H1 (cell line): ENCODE measurements at regions not wholly inside any gene's neighbourhood (a gene's known extent, or its start where the extent isn't known, plus 50 kb on each side); places are given as distances from the start of the nearest gene placed in this dataset.

Experiments used
- CTCF ChIA-PET: fragments of 300-600 bp; sonication (Branson Sonifier 250); formaldehyde crosslinking; loops from one replicate; lab custom pipeline; 2021; ENCODE audit not compliant: partially characterized antibody; lab: Charles Lee
- POLR2A ChIA-PET: fragments of 300-600 bp; sonication (Branson Sonifier 250); formaldehyde crosslinking; loops from one replicate; lab custom pipeline; 2021; ENCODE audit warnings: inconsistent platforms; ENCODE audit not compliant: partially characterized antibody; lab: Charles Lee
- DNase-seq, 2 experiments: peaks; one replicate each; pipeline versions ENCODE4 v3.0.0 to v3.0.0-alpha.2; 2010 to 2022; ENCODE audit warnings: low spot score in 2 of 2, low read depth in 1 of 2, mixed read lengths in 1 of 2
- FAIRE-seq: peaks from 2 replicates; lab custom pipeline; 2011; peaks lifted over from hg19 to GRCh38; lab: Jason Lieb, UNC
- H2AFZ ChIP-seq: 2 replicates; pipeline ENCODE4 v1.8.1; 2012; ENCODE audit warnings: low read length, inconsistent platforms
- H2AK5ac ChIP-seq: 2 replicates; pipeline ENCODE4 v1.6.1; 2013; ENCODE audit warnings: low read depth, low read length
- H2BK120ac ChIP-seq: replicated peaks from 2 replicates; pipeline ENCODE3; 2013; ENCODE audit warnings: low read depth, low read length, inconsistent platforms
- H2BK12ac ChIP-seq: 2 replicates; pipeline ENCODE4 v1.6.1; 2013; ENCODE audit warnings: low read depth, low read length
- H2BK15ac ChIP-seq: 2 replicates; pipeline ENCODE4 v1.6.1; 2013; ENCODE audit warnings: low read length
- H2BK20ac ChIP-seq: 2 replicates; pipeline ENCODE4 v1.6.1; 2013; ENCODE audit warnings: low read length
- H2BK5ac ChIP-seq: 2 replicates; pipeline ENCODE4 v1.6.1; 2013; ENCODE audit warnings: low read depth, low read length
- H3K14ac ChIP-seq: 2 replicates; pipeline ENCODE4 v1.6.1; 2013; ENCODE audit warnings: inconsistent platforms; ENCODE audit not compliant: insufficient read length
- H3K18ac ChIP-seq: 2 replicates; pipeline ENCODE4 v1.6.1; 2013; ENCODE audit warnings: low read length; ENCODE audit errors: extremely low read depth
- H3K23ac ChIP-seq: 2 replicates; pipeline ENCODE4 v1.6.1; 2013; ENCODE audit warnings: inconsistent platforms; ENCODE audit not compliant: insufficient read length
- H3K23me2 ChIP-seq: 2 replicates; pipeline ENCODE4 v1.6.1; 2013; ENCODE audit warnings: low read depth, low read length
- H3K27ac ChIP-seq: 2 replicates; pipeline ENCODE4 v1.6.1; 2011; ENCODE audit warnings: low read depth, low read length, inconsistent platforms
- H3K27me3 ChIP-seq, 4 experiments: replicated peaks in 1 of 4; 1 replicate in 1 of 4; 2 replicates in 3 of 4; pipeline versions ENCODE4 v1.6.1 to v1.8.1; 2011 to 2013; ENCODE audit warnings: low read length in 3 of 4, mild to moderate bottlenecking in 3 of 4, inconsistent platforms in 2 of 4, mixed read lengths in 2 of 4, moderate library complexity in 1 of 4; ENCODE audit not compliant: control insufficient read depth in 3 of 4, insufficient read depth in 3 of 4; ENCODE audit errors: extremely low read depth in 1 of 4
- H3K36me3 ChIP-seq, 4 experiments: 2 replicates each; pipeline versions ENCODE4 v1.6.1 to v1.8.1; 2011 to 2013; ENCODE audit warnings: mild to moderate bottlenecking in 4 of 4, low read length in 3 of 4, moderate library complexity in 2 of 4, control low read depth in 1 of 4, inconsistent platforms in 1 of 4; ENCODE audit not compliant: insufficient read depth in 4 of 4, control insufficient read depth in 2 of 4
- H3K4ac ChIP-seq: replicated peaks from 2 replicates; pipeline ENCODE3; 2013; ENCODE audit warnings: low read length, low read depth, mixed read lengths, inconsistent platforms; ENCODE audit not compliant: insufficient read length
- H3K4me1 ChIP-seq, 4 experiments: replicated peaks in 1 of 4; 1 replicate in 1 of 4; 2 replicates in 3 of 4; pipeline versions ENCODE4 v1.6.1 to v1.8.1; 2011 to 2013; ENCODE audit warnings: low read length in 3 of 4, inconsistent platforms in 2 of 4, mixed read lengths in 1 of 4; ENCODE audit not compliant: insufficient read depth in 4 of 4, control insufficient read depth in 3 of 4
- H3K4me2 ChIP-seq, 2 experiments: 2 replicates each; pipeline versions ENCODE4 v1.6.1 to v1.8.1; 2011 to 2013; ENCODE audit warnings: low read depth in 2 of 2, low read length in 2 of 2, control low read depth in 1 of 2, inconsistent platforms in 1 of 2, mild to moderate bottlenecking in 1 of 2; ENCODE audit not compliant: insufficient read depth in 1 of 2
- H3K4me3 ChIP-seq, 4 experiments: fragments of 200-600, 300-600 bp in 1 of 4; sonication (generic), shearing (Covaris generic), sonication (Bioruptor Twin) in 1 of 4; 2 replicates each; pipeline versions ENCODE4 v1.5.1 to v1.8.1; 2011 to 2016; ENCODE audit warnings: low read length in 4 of 4, low read depth in 3 of 4, control low read depth in 2 of 4, inconsistent platforms in 2 of 4, mild to moderate bottlenecking in 2 of 4, mixed read lengths in 1 of 4, moderate library complexity in 1 of 4; ENCODE audit not compliant: insufficient read depth in 2 of 4; ENCODE audit errors: extremely low read depth in 1 of 4
- H3K56ac ChIP-seq: replicated peaks from 2 replicates; pipeline ENCODE3; 2013; ENCODE audit warnings: low read depth, mild to moderate bottlenecking, mixed read lengths, low read length, inconsistent platforms; ENCODE audit not compliant: insufficient read length
- H3K79me1 ChIP-seq: 2 replicates; pipeline ENCODE4 v1.6.1; 2013; ENCODE audit warnings: low read depth, low read length, control low read depth
- H3K79me2 ChIP-seq, 2 experiments: 2 replicates each; pipeline versions ENCODE4 v1.6.1 to v1.8.1; 2012 to 2013; ENCODE audit warnings: low read length in 2 of 2, mild to moderate bottlenecking in 2 of 2, inconsistent platforms in 1 of 2; ENCODE audit not compliant: insufficient read depth in 2 of 2, control insufficient read depth in 1 of 2
- H3K9ac ChIP-seq, 4 experiments: replicated peaks in 1 of 4; 1 replicate in 1 of 4; 2 replicates in 3 of 4; pipeline versions ENCODE4 v1.6.1 to v1.8.1; 2011 to 2013; ENCODE audit warnings: low read depth in 3 of 4, low read length in 3 of 4, control low read depth in 2 of 4, mild to moderate bottlenecking in 2 of 4, moderate library complexity in 2 of 4, inconsistent platforms in 1 of 4; ENCODE audit errors: extremely low read depth in 1 of 4
- H3K9me3 ChIP-seq, 2 experiments: 2 replicates each; pipeline versions ENCODE4 v1.6.1 to v1.8.1; 2012 to 2013; ENCODE audit warnings: mild to moderate bottlenecking in 2 of 2, moderate library complexity in 2 of 2, control low read depth in 1 of 2, inconsistent platforms in 1 of 2, low read depth in 1 of 2, low read length in 1 of 2, mixed read lengths in 1 of 2; ENCODE audit not compliant: insufficient read depth in 2 of 2
- H4K20me1 ChIP-seq, 2 experiments: replicated peaks in 1 of 2; 2 replicates each; pipeline versions ENCODE3 to v1.8.1; 2011 to 2013; ENCODE audit warnings: inconsistent platforms in 2 of 2, low read length in 2 of 2, mild to moderate bottlenecking in 1 of 2; ENCODE audit not compliant: insufficient read depth in 2 of 2, control insufficient read depth in 1 of 2
- H4K5ac ChIP-seq: 2 replicates; pipeline ENCODE4 v1.6.1; 2013; ENCODE audit warnings: low read length, low read depth, mixed read lengths, inconsistent platforms; ENCODE audit not compliant: insufficient read length
- H4K8ac ChIP-seq: 2 replicates; pipeline ENCODE4 v1.8.0; 2013; ENCODE audit warnings: mild to moderate bottlenecking, moderate library complexity, low read length, inconsistent platforms; ENCODE audit not compliant: insufficient read depth; ENCODE audit errors: extremely low read depth
- H4K91ac ChIP-seq: replicated peaks from 2 replicates; pipeline ENCODE3; 2013; ENCODE audit warnings: low read length, mixed read lengths, inconsistent platforms; ENCODE audit not compliant: insufficient read length
- ASH2L ChIP-seq: fragments of 200-600, 300-600 bp; sonication (generic); IDR thresholded peaks from one replicate; pipeline ENCODE4 v1.7.1; 2017; ENCODE audit warnings: low read length
- CBX5 ChIP-seq: fragments of 300-800, 300-1000 bp; sonication (generic); IDR thresholded peaks from 2 replicates; pipeline ENCODE4 v1.7.1; 2016; ENCODE audit warnings: antibody characterized with exemption, low read length, low read depth
- CBX8 ChIP-seq: fragments of 300-800, 300-1000 bp; sonication (generic); IDR thresholded peaks from 2 replicates; pipeline ENCODE4 v1.7.1; 2016; ENCODE audit warnings: low read depth, low read length, borderline replicate concordance
- CTBP2 ChIP-seq: IDR thresholded peaks from 2 replicates; pipeline ENCODE4 v1.7.0; 2011; ENCODE audit warnings: borderline replicate concordance, mild to moderate bottlenecking, moderate library complexity, mixed read lengths, low read length; ENCODE audit not compliant: insufficient read depth, insufficient read length
- FOSL1 ChIP-seq: IDR thresholded peaks from 2 replicates; pipeline ENCODE4 v1.6.1; 2011; ENCODE audit warnings: mild to moderate bottlenecking, low read depth, low read length, moderate library complexity; ENCODE audit not compliant: insufficient read depth
- GABPA ChIP-seq: IDR thresholded peaks from 2 replicates; pipeline ENCODE4 v1.6.1; 2011; ENCODE audit warnings: mild to moderate bottlenecking, low read length, moderate library complexity, borderline replicate concordance; ENCODE audit not compliant: insufficient read depth
- GTF2F1 ChIP-seq: IDR thresholded peaks from 2 replicates; pipeline ENCODE4 v1.6.1; 2012; ENCODE audit warnings: low read depth, low read length, improper control_type of control experiment, borderline replicate concordance
- KDM1A ChIP-seq: fragments of 200-600, 300-600 bp; sonication (generic); IDR thresholded peaks from 2 replicates; pipeline ENCODE4 v1.7.1; 2016; ENCODE audit warnings: mild to moderate bottlenecking, low read length, borderline replicate concordance
- NANOG ChIP-seq: IDR thresholded peaks from 2 replicates; pipeline ENCODE4 v1.6.1; 2011; ENCODE audit warnings: low read length, low read depth, mild to moderate bottlenecking, inconsistent platforms; ENCODE audit not compliant: insufficient read depth, poor library complexity, severe bottlenecking
- POU5F1 ChIP-seq: IDR thresholded peaks from 2 replicates; pipeline ENCODE4 v1.6.1; 2011; ENCODE audit warnings: low read depth, mild to moderate bottlenecking, low read length, moderate library complexity
- WGBS, 2 experiments: shearing (Covaris generic) in 1 of 2; methylation state at CpG; one replicate each; pipeline versions ENCODE4 v1.1.6 to v1.1.7; 2013 to 2015; ENCODE audit warnings: low lambda C conversion rate in 2 of 2, mixed read lengths in 2 of 2, inconsistent platforms in 1 of 2, low coverage in 1 of 2, missing lambda C conversion rate in 1 of 2; ENCODE audit not compliant: insufficient replicate concordance in 2 of 2, insufficient coverage in 1 of 2, insufficient read length in 1 of 2; ENCODE audit errors: extremely low coverage in 1 of 2, missing lambda C conversion rate in 1 of 2; 5-methylcytosine and 5-hydroxymethylcytosine counted together

GRCh38 chr2:76154981-76155380 lies 444.3 kb upstream of the GCFC2 start:
- no peaks in the 10 kb centered on the region for H4K20me1 ChIP-seq
- H2BK20ac ChIP-seq: no peak overlapping the region
- no peak overlapping the region for H3K9ac ChIP-seq
- POLR2A ChIA-PET: no interaction called here
- no peak overlapping the region for H4K8ac ChIP-seq
- no peak overlapping the region for H3K27ac ChIP-seq
- FAIRE-seq (no peak), DNase-seq (no peak)
- H3K23ac ChIP-seq: no peak overlapping the region
- H4K5ac ChIP-seq: no peak overlapping the region
- H3K79me2 ChIP-seq: no peaks in the 10 kb centered on the region
- H3K36me3 ChIP-seq: no peaks in the 10 kb centered on the region
- no peaks in the 10 kb centered on the region for H3K23me2 ChIP-seq
- 86% methylated on average over 3 of the region's 3 CpGs; no CpG with 5 or more reads in 1 of the 2 experiments for WGBS, 2 experiments
- no peak overlapping the region for H2BK12ac ChIP-seq
- no peak overlapping the region for H2AK5ac ChIP-seq
- no peaks in the 10 kb centered on the region for H3K4me1 ChIP-seq
- H2BK120ac ChIP-seq: no peak overlapping the region
- H3K56ac ChIP-seq: no peak overlapping the region
- H3K9me3 ChIP-seq: no peaks in the 10 kb centered on the region
- H2AFZ ChIP-seq: no peak overlapping the region
- H3K4me3 ChIP-seq: no peak overlapping the region
- H3K79me1 ChIP-seq: no peaks in the 10 kb centered on the region
- H3K14ac ChIP-seq: no peak overlapping the region
- H2BK15ac ChIP-seq: no peak overlapping the region
- CTCF ChIA-PET: interaction anchor here (0.6 kb wide), 1 partner anchor 106 kb away, joined by 4 read pairs; no protein-coding TSS in a partner anchor
- no peak overlapping the region for H4K91ac ChIP-seq
- no peaks in the 10 kb centered on the region for H3K27me3 ChIP-seq
- H3K4me2 ChIP-seq: no peak overlapping the region
- H3K4ac ChIP-seq: no peak overlapping the region
- no peak overlapping the region for H2BK5ac ChIP-seq
- no peak for TF ChIP-seq CBX8
- TF ChIP-seq FOSL1: no peak
- no peak for TF ChIP-seq GABPA
- no peak for TF ChIP-seq POU5F1
- TF ChIP-seq NANOG: no peak
- no peak for TF ChIP-seq KDM1A
- TF ChIP-seq ASH2L: no peak
- TF ChIP-seq CTBP2: no peak
- no peak for TF ChIP-seq GTF2F1
- TF ChIP-seq CBX5: no peak
- no peak overlapping the region for H3K18ac ChIP-seq
